Hepatocyte (in vitro differentiated cells): ENCODE measurements at regions not wholly inside any gene's neighbourhood (a gene's known extent, or its start where the extent isn't known, plus 50 kb on each side); places are given as distances from the start of the nearest gene placed in this dataset.

ENCODE experiments used
- DNase-seq: peaks from one replicate; pipeline ENCODE4 v3.0.0-alpha.2; 2016; ENCODE audit warnings: low spot score
- H2AFZ ChIP-seq: fragments of 200-600 bp; sonication (generic); 2 replicates; pipeline ENCODE4 v1.6.0; 2016; ENCODE audit warnings: antibody characterized with exemption, mild to moderate bottlenecking
- H3K27ac ChIP-seq: fragments of 200-600 bp; sonication (generic); 2 replicates; pipeline ENCODE4 v1.5.1; 2016; ENCODE audit warnings: mild to moderate bottlenecking
- H3K27me3 ChIP-seq: fragments of 200-600 bp; sonication (generic); 2 replicates; pipeline ENCODE4 v1.6.1; 2016
- H3K36me3 ChIP-seq: fragments of 200-600 bp; sonication (generic); replicated peaks from 2 replicates; pipeline ENCODE4 v1.5.1; 2016; ENCODE audit warnings: low read depth; ENCODE audit not compliant: insufficient read depth
- H3K4me1 ChIP-seq: fragments of 200-600 bp; sonication (generic); 2 replicates; pipeline ENCODE4 v1.5.1; 2016; ENCODE audit warnings: mild to moderate bottlenecking, moderate library complexity; ENCODE audit not compliant: insufficient read depth
- H3K4me2 ChIP-seq: fragments of 200-600 bp; sonication (generic); 2 replicates; pipeline ENCODE4 v1.6.0; 2016
- H3K4me3 ChIP-seq: fragments of 200-600 bp; sonication (generic); 2 replicates; pipeline ENCODE4 v1.5.1; 2016; ENCODE audit warnings: mild to moderate bottlenecking
- H3K79me2 ChIP-seq: fragments of 200-600 bp; sonication (generic); 2 replicates; pipeline ENCODE4 v1.6.0; 2017; ENCODE audit warnings: mild to moderate bottlenecking
- H3K9me2 ChIP-seq: fragments of 200-600 bp; sonication (generic); replicated peaks from 2 replicates; pipeline ENCODE4 v1.6.0; 2017; ENCODE audit warnings: mild to moderate bottlenecking; ENCODE audit not compliant: insufficient read depth
- H3K9me3 ChIP-seq: fragments of 200-600 bp; sonication (generic); 2 replicates; pipeline ENCODE4 v1.5.1; 2016; ENCODE audit warnings: low read depth, mild to moderate bottlenecking
- H4K20me1 ChIP-seq: fragments of 200-600 bp; sonication (generic); 2 replicates; pipeline ENCODE4 v1.6.0; 2016; ENCODE audit warnings: mild to moderate bottlenecking; ENCODE audit not compliant: insufficient read depth, poor library complexity, severe bottlenecking
- EZH2 ChIP-seq: fragments of 200-600 bp; sonication (generic); IDR thresholded peaks from 2 replicates; pipeline ENCODE4 v1.6.1; 2016; ENCODE audit warnings: antibody characterized with exemption, mild to moderate bottlenecking, borderline replicate concordance
- EZH2phosphoT487 ChIP-seq: fragments of 200-600 bp; sonication (generic); IDR thresholded peaks from one replicate; pipeline ENCODE4 v1.6.1; 2018; ENCODE audit warnings: antibody characterized with exemption, mild to moderate bottlenecking, low read depth, moderate library complexity; ENCODE audit not compliant: unreplicated experiment, severe bottlenecking
- WGBS: methylation state at CpG from one replicate; pipeline ENCODE4 v1.1.6; 2016; ENCODE audit warnings: low lambda C conversion rate; ENCODE audit errors: missing lambda C conversion rate; 5-methylcytosine and 5-hydroxymethylcytosine counted together
- TF ChIP-seq, protein P1 (sequence below): fragments of 200-600 bp; sonication (generic); IDR thresholded peaks from 2 replicates; pipeline ENCODE4 v1.5.1; 2016; ENCODE audit warnings: antibody characterized with exemption, mild to moderate bottlenecking; ENCODE audit not compliant: poor library complexity

GRCh38 chr15:37339437-37339836, 239.1 kb upstream of the MEIS2 start:
- TF ChIP-seq, protein P1, sequence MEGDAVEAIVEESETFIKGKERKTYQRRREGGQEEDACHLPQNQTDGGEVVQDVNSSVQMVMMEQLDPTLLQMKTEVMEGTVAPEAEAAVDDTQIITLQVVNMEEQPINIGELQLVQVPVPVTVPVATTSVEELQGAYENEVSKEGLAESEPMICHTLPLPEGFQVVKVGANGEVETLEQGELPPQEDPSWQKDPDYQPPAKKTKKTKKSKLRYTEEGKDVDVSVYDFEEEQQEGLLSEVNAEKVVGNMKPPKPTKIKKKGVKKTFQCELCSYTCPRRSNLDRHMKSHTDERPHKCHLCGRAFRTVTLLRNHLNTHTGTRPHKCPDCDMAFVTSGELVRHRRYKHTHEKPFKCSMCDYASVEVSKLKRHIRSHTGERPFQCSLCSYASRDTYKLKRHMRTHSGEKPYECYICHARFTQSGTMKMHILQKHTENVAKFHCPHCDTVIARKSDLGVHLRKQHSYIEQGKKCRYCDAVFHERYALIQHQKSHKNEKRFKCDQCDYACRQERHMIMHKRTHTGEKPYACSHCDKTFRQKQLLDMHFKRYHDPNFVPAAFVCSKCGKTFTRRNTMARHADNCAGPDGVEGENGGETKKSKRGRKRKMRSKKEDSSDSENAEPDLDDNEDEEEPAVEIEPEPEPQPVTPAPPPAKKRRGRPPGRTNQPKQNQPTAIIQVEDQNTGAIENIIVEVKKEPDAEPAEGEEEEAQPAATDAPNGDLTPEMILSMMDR, result no peak
- TF ChIP-seq EZH2 (no peak), EZH2phosphoT487 (no peak)
- Histone ChIP-seq H3K9me3 (no peaks in the 10 kb centered on the region), H3K79me2 (no peaks in the 10 kb centered on the region), H3K4me3 (no peak overlapping the region), H3K36me3 (no peaks in the 10 kb centered on the region), H2AFZ (no peak overlapping the region), H3K4me2 (no peak overlapping the region), H3K9me2 (no peaks in the 10 kb centered on the region), H3K27me3 (no peaks in the 10 kb centered on the region), H3K27ac (no peak overlapping the region), H3K4me1 (no peaks in the 10 kb centered on the region), H4K20me1 (no peaks in the 10 kb centered on the region)
- WGBS, result 86% methylated on average over 3 of the region's 3 CpGs
- DNase-seq, result no peak

- Histone ChIP-seq H3K9me2 (no peaks in the 10 kb centered on the region), H3K4me3 (no peak overlapping the region), H3K27ac (no peak overlapping the region), H2AFZ (no peak overlapping the region), H3K9me3 (no peaks in the 10 kb centered on the region), H4K20me1 (no peaks in the 10 kb centered on the region), H3K4me2 (no peak overlapping the region), H3K79me2 (no peaks in the 10 kb centered on the region), H3K27me3 (no peaks in the 10 kb centered on the region), H3K4me1 (no peaks in the 10 kb centered on the region), H3K36me3 (no peaks in the 10 kb centered on the region)
- TF ChIP-seq EZH2 (no peak), EZH2phosphoT487 (no peak)
- TF ChIP-seq, protein P1, result no peak
- no peak for DNase-seq
- 91% methylated on average over 3 of the region's 3 CpGs for WGBS
These were observed 239.5 kb upstream of the MEIS2 start for GRCh38 chr15:37339856-37340255.

GRCh38 chr15:37340438-37340837, 240.1 kb upstream of the MEIS2 start:
- Histone ChIP-seq H3K9me3 (no peaks in the 10 kb centered on the region), H3K9me2 (no peaks in the 10 kb centered on the region), H4K20me1 (no peaks in the 10 kb centered on the region), H3K27ac (no peak overlapping the region), H3K4me3 (no peak overlapping the region), H2AFZ (no peak overlapping the region), H3K27me3 (no peaks in the 10 kb centered on the region), H3K79me2 (no peaks in the 10 kb centered on the region), H3K4me2 (no peak overlapping the region), H3K4me1 (no peaks in the 10 kb centered on the region), H3K36me3 (no peaks in the 10 kb centered on the region)
- 82% methylated on average over 2 of the region's 2 CpGs for WGBS
- TF ChIP-seq, protein P1, result no peak
- TF ChIP-seq EZH2phosphoT487, result no peak
- TF ChIP-seq EZH2, result no peak
- no peak for DNase-seq
